Endothelial cell of umbilical vein (primary cell): ENCODE measurements at regions not wholly inside any gene's neighbourhood (a gene's known extent, or its start where the extent isn't known, plus 50 kb on each side); places are given as distances from the start of the nearest gene placed in this dataset.

Experiments
- BruUV-seq: library from RNA; stranded (reverse); fragments of 400-500 nt; replicated peaks from 2 replicates; lab custom pipeline; 2021; lab: Mats Ljungman, UMichigan
- CTCF ChIA-PET: fragments of 300-600, 350-600 bp; sonication (Branson Sonifier 250); formaldehyde crosslinking; loops from one replicate; lab custom pipeline; 2021; ENCODE audit warnings: antibody characterized with exemption, inconsistent platforms; lab: Charles Lee
- POLR2A ChIA-PET: fragments of 300-600, 350-600 bp; sonication (Branson Sonifier 250); formaldehyde crosslinking; loops from one replicate; lab custom pipeline; 2021; ENCODE audit warnings: antibody characterized with exemption, inconsistent platforms; lab: Charles Lee
- DNase-seq: peaks from one replicate; pipeline ENCODE4 v3.0.0-alpha.2; 2011; ENCODE audit warnings: low read depth, low spot score
- FAIRE-seq: peaks from 2 replicates; lab custom pipeline; 2011; peaks lifted over from hg19 to GRCh38; lab: Jason Lieb, UNC
- H2AFZ ChIP-seq: 2 replicates; pipeline ENCODE4 v1.6.0; 2012; ENCODE audit warnings: low read depth, low read length, control low read depth, inconsistent platforms
- H3K27ac ChIP-seq: 2 replicates; pipeline ENCODE4 v1.5.1; 2011; ENCODE audit warnings: low read depth, mild to moderate bottlenecking, control low read depth, low read length, moderate library complexity; ENCODE audit not compliant: insufficient read depth
- H3K27me3 ChIP-seq, 2 experiments: 2 replicates each; pipeline versions ENCODE4 v1.6.0 to v1.6.1; 2011; ENCODE audit warnings: low read length in 2 of 2, mixed read lengths in 1 of 2; ENCODE audit not compliant: control insufficient read depth in 2 of 2, insufficient read depth in 2 of 2
- H3K36me3 ChIP-seq, 2 experiments: 2 replicates in 1 of 2; 3 replicates in 1 of 2; pipeline ENCODE4 v1.5.1; 2011; ENCODE audit warnings: low read length in 2 of 2, mild to moderate bottlenecking in 1 of 2, moderate library complexity in 1 of 2; ENCODE audit not compliant: control insufficient read depth in 2 of 2, insufficient read depth in 2 of 2; ENCODE audit errors: extremely low read depth in 1 of 2
- H3K4me1 ChIP-seq: 3 replicates; pipeline ENCODE4 v1.5.1; 2011; ENCODE audit warnings: mild to moderate bottlenecking, low read length; ENCODE audit not compliant: control insufficient read depth, insufficient read depth; ENCODE audit errors: extremely low read depth
- H3K4me2 ChIP-seq: 2 replicates; pipeline ENCODE4 v1.6.1; 2011; ENCODE audit warnings: low read length, control low read depth, mixed read lengths; ENCODE audit not compliant: insufficient read depth
- H3K4me3 ChIP-seq, 3 experiments: fragments of 200-600 bp in 1 of 3; sonication (generic), shearing (Covaris generic) in 1 of 3; replicated peaks in 1 of 3; 2 replicates each; pipeline ENCODE4 v1.5.1; 2011 to 2016; ENCODE audit warnings: control low read depth in 3 of 3, low read length in 3 of 3, mild to moderate bottlenecking in 2 of 3, inconsistent platforms in 1 of 3, low read depth in 1 of 3, moderate library complexity in 1 of 3; ENCODE audit not compliant: insufficient read depth in 1 of 3
- H3K79me2 ChIP-seq: 2 replicates; pipeline ENCODE4 v1.6.0; 2012; ENCODE audit warnings: low read length, inconsistent platforms; ENCODE audit not compliant: control insufficient read depth, insufficient read depth
- H3K9ac ChIP-seq: replicated peaks from 2 replicates; pipeline ENCODE3; 2011; ENCODE audit warnings: low read length, control low read depth; ENCODE audit not compliant: insufficient read depth; ENCODE audit errors: extremely low read depth
- H3K9me1 ChIP-seq: replicated peaks from 3 replicates; pipeline ENCODE4 v1.6.0; 2011; ENCODE audit warnings: mild to moderate bottlenecking, low read length; ENCODE audit not compliant: control insufficient read depth, insufficient read depth; ENCODE audit errors: extremely low read depth
- H3K9me3 ChIP-seq: replicated peaks from 2 replicates; pipeline ENCODE4 v1.5.1; 2012; ENCODE audit warnings: low read length, inconsistent platforms; ENCODE audit not compliant: control insufficient read depth, insufficient read depth
- H4K20me1 ChIP-seq: replicated peaks from 2 replicates; pipeline ENCODE3; 2011; ENCODE audit warnings: mild to moderate bottlenecking, low read length; ENCODE audit not compliant: control insufficient read depth, insufficient read depth; ENCODE audit errors: extremely low read depth
- CTCF ChIP-seq, 2 donors: IDR thresholded peaks; 1 replicate in 1 of 2; 2 replicates in 1 of 2; pipeline ENCODE4 v1.5.1; 2011; ENCODE audit warnings: low read length in 2 of 2, mild to moderate bottlenecking in 2 of 2, moderate library complexity in 2 of 2, control low read depth in 1 of 2, inconsistent platforms in 1 of 2, low read depth in 1 of 2; ENCODE audit not compliant: insufficient read depth in 1 of 2; ENCODE audit errors: extremely low read depth in 1 of 2
- EZH2 ChIP-seq: IDR thresholded peaks from 2 replicates; pipeline ENCODE4 v1.6.1; 2012; ENCODE audit warnings: borderline replicate concordance, low read depth, mild to moderate bottlenecking, moderate library complexity, low read length, inconsistent platforms; ENCODE audit not compliant: severe bottlenecking
- FOS ChIP-seq: IDR thresholded peaks from 2 replicates; pipeline ENCODE4 v1.6.1; 2011; ENCODE audit warnings: mild to moderate bottlenecking, low read length, moderate library complexity, borderline replicate concordance; ENCODE audit not compliant: insufficient read depth
- GATA2 ChIP-seq: IDR thresholded peaks from 2 replicates; pipeline ENCODE4 v1.7.0; 2011; ENCODE audit warnings: low read depth, mild to moderate bottlenecking, moderate library complexity, mixed read lengths, low read length; ENCODE audit not compliant: insufficient read length, insufficient read depth
- JUN ChIP-seq: IDR thresholded peaks from 2 replicates; pipeline ENCODE4 v1.6.1; 2011; ENCODE audit warnings: borderline replicate concordance, low read depth; ENCODE audit not compliant: insufficient read length, insufficient read depth
- MYC ChIP-seq: IDR thresholded peaks from one replicate; pipeline ENCODE4 v1.6.1; 2011; ENCODE audit warnings: mild to moderate bottlenecking, low read depth, low read length
- POLR2A ChIP-seq: IDR thresholded peaks from 2 replicates; pipeline ENCODE4 v1.6.1; 2012; ENCODE audit warnings: low read depth, mild to moderate bottlenecking, control low read depth, low read length
- POLR2AphosphoS5 ChIP-seq: IDR thresholded peaks from 2 replicates; pipeline ENCODE4 v1.6.1; 2012; ENCODE audit warnings: low read depth, mild to moderate bottlenecking, control low read depth, low read length, moderate library complexity; ENCODE audit not compliant: insufficient read depth
- dilution Hi-C: fragments of 300-500 bp; cut with MboI; formaldehyde crosslinking; loops from one replicate; pipeline ENCODE4 v1.15.0; 2019; ENCODE audit warnings: low sequenced_read_pairs; ENCODE audit not compliant: extremely low pct_ligation_motif_present
- intact Hi-C: fragments of 100-400 bp; cut with micrococcal nuclease; formaldehyde crosslinking; loops from one replicate; pipeline ENCODE4 v1.10.0; 2022
- TF ChIP-seq, protein P1 (sequence below): IDR thresholded peaks from 2 replicates; pipeline ENCODE4 v1.6.1; 2011; ENCODE audit not compliant: insufficient read depth, insufficient read length

DNA sequence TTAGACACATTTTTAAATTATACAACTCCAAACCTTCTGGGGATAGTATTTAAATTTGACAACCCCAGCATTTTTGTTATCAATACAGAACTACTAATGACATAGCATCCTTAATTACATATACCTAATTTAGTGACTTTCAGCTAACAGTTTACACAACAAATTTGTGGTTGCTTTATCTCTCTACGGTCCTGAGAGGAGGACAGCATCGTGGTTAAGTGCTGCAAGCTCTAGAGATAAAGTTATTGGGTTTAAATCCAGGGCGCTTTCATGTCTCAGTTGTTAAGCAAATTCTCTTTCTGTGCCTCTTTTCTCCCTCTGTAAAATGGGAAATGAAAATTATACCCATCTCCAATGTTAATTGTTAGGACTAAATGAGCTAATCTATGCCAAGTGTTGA, 129.3 kb downstream of the METTL4 start:
- POLR2A ChIA-PET: no interaction called here
- Histone ChIP-seq H3K9ac (no peak overlapping the region), H3K9me1 (no peaks in the 10 kb centered on the region), H3K4me3 (no peak overlapping the region), H3K4me2 (no peak overlapping the region), H3K9me3 (no peaks in the 10 kb centered on the region), H3K27me3 (no peaks in the 10 kb centered on the region), H3K4me1 (no peaks in the 10 kb centered on the region), H2AFZ (no peak overlapping the region), H3K36me3 (no peaks in the 10 kb centered on the region), H4K20me1 (no peaks in the 10 kb centered on the region), H3K27ac (no peak overlapping the region), H3K79me2 (no peaks in the 10 kb centered on the region)
- dilution Hi-C loops: no loop called here
- DNase-seq (no peak), FAIRE-seq (no peak)
- TF ChIP-seq GATA2: no peak
- intact Hi-C loops: no loop called here
- no TSS peak for BruUV-seq
- CTCF ChIA-PET: interaction anchor here (1.9 kb wide), 1 partner anchor 105 kb away, joined by 5 read pairs; no protein-coding TSS in a partner anchor

DNA sequence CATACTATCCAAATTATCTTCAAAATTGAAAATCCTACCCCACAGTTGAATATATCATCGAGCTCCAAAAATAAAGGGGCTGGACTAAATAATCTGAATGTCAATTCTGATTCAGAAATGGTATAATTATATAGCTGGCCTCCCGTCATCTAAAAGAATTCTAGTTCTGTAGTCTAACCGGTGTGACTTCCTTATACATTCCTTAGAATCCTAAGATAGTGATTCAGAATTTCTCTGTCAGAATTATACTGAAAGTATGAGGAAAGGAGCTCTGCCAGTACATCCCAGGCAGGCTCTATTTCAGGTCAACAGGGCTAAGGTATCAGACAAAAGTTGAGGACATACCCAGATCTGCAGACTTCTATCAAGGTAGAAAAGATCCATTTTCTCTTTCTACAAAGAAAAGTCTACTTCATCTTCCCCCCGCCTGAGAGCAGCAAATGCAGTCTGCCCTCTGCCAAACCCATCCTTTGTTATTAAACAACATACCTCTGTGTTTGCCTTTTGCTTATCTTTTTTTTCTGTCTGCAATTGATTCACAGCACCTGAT, 128.5 kb downstream of the METTL4 start:
- ChIA-PET CTCF (interaction anchor here (0.6 to 1.9 kb wide), 4 partner anchors 10 to 272 kb away, joined by 3 to 5 read pairs (median 4); no protein-coding TSS in a partner anchor), POLR2A (no interaction called here)
- Histone ChIP-seq H3K27ac (no peak overlapping the region), H4K20me1 (no peaks in the 10 kb centered on the region), H3K27me3 (no peaks in the 10 kb centered on the region), H3K9me3 (no peaks in the 10 kb centered on the region), H3K9ac (no peak overlapping the region), H3K9me1 (no peaks in the 10 kb centered on the region), H3K4me3 (no peak overlapping the region), H3K79me2 (no peaks in the 10 kb centered on the region), H3K36me3 (no peaks in the 10 kb centered on the region), H3K4me1 (no peaks in the 10 kb centered on the region), H3K4me2 (no peak overlapping the region), H2AFZ (no peak overlapping the region)
- FAIRE-seq (no peak), DNase-seq (no peak)
- TF ChIP-seq CTCF (IDR thresholded peaks at IDR 0.05; ENCODE audit: extremely low read depth in 1 of 2, insufficient read depth in 1 of 2, low read depth in 1 of 2, low read length in 2 of 2): no peak
- no peak for TF ChIP-seq POLR2AphosphoS5
- TF ChIP-seq MYC: no peak
- no peak for TF ChIP-seq JUN
- TF ChIP-seq, protein P1, sequence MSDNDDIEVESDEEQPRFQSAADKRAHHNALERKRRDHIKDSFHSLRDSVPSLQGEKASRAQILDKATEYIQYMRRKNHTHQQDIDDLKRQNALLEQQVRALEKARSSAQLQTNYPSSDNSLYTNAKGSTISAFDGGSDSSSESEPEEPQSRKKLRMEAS: no peak
- TF ChIP-seq FOS: no peak
- no peak for TF ChIP-seq EZH2
- TF ChIP-seq GATA2: no peak
- TF ChIP-seq POLR2A: no peak
- no TSS peak for BruUV-seq
- dilution Hi-C loops: no loop called here
- intact Hi-C loops: no loop called here
